ENCODE measurements at regions not wholly inside any gene's neighbourhood (a gene's known extent, or its start where the extent isn't known, plus 50 kb on each side); places are given as distances from the start of the nearest gene placed in this dataset.
"Not testable (repeated sequence)": the region's sequence is repeated elsewhere in the genome, so short reads cannot be mapped to it uniquely, and the experiment has no call there.

DNA sequence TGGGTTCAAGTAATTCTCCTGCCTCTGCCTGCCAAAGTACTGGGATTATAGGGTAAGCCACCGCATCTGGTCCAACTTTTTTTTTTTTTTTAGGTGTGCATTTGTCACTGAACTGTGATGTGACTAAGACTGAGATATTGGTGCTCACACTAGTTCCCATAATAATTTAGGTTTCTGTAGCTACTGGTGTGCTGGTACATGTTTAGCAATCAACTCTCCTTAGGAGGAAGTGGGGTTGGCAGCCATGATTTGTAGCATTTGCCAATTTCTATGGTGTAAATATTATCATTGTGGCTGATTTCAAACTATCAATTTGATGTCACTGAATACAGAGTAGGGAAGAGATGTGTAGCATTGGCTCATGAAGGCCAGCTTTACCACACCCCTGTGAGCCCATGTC lies 372.7 kb downstream of the EDEM1 start:
- no peak for DNase-seq

DNA sequence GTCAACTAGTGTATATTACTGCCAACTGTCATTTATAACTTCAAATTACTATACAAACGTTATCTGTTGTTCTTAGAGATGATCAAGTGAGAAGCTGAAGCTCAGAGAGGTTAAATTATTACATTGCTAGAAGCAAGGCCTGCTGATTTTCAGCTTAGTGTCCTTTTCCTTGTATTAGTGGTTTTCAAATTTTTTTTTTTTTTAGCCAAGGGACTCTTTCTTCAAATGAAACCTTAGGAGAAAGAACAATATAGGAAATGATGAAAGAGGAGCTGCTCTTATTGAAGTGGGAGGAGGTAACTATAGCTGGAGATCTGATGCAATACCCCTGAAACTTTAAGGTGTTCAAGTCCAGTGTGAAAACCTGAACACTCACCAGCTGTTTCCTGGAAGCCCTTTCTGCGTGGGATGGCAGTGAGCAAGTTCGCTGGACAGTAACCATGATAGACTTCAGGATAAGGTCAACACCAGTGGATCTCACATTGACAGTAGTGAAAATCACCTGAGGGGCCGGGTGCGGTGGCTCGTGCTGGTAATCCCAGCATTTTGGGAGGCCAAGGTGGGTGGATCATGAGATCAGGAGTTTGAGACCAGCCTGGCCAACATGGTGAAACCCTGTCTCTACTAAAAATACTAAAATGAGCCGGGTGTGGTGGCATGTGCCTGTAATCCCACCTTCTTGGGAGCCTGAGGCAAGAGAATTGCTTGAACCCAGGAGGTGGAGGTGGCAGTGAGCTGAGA lies 376.2 kb downstream of the EDEM1 start:
- DNase-seq = no peak

DNA sequence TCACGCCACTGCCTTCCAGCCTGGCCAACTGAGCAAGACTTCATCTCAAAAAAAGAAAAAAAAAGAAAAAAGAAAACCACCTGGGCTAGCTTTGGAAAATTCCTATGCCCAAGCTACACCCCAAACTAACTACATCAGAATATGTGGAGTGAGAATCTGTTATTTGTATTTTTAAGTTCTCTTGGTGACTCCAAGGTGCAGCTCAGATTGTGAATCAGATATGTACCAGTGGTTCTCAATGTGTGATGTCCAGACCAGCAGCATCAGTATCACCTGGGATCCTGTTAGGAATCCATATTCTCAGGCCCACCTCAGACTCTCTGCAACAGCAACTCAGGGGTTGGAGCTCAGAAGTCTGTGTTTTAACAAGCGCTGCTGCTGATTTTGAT lies 376.8 kb downstream of the EDEM1 start:
- no peak for DNase-seq

DNA sequence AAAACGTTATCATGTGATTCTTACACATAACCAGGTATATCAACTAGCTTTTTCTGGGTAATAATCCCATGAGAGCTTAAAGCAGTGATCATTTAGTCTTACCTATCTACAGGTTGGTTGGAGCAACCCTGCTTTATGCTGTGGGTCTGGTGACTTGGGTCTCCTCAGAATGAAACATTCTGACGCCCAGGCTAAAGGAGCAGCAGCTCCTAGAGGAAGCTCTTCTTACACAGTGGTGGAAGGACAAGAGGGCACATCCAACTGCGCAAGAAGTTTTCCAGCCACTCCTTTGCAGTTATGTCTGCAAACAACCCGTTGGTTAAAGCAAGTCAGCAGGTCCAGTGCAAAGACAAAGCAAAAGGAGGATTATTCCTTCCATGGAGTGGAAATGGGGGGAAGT lies 377.5 kb downstream of the EDEM1 start:
- DNase-seq = no peak

DNA sequence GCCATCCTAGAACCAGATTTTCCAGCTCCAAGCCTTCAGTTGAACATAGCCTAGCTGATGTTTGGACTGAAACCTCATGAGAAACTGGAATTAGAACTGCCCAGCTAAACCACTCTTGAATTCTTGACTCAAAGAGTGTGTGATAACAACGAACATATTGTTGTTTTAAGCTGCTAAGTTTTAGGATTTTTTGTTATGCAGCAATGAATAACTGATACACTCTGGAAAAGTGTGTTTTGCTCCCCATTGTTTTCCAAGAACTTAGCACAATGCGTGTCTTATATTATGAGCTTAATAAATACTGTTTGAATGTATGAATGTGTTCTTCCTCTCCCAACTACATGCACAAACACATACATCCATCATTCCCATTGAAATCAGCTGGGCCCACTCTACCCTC lies 379.6 kb downstream of the EDEM1 start:
- DNase-seq = no peak

DNA sequence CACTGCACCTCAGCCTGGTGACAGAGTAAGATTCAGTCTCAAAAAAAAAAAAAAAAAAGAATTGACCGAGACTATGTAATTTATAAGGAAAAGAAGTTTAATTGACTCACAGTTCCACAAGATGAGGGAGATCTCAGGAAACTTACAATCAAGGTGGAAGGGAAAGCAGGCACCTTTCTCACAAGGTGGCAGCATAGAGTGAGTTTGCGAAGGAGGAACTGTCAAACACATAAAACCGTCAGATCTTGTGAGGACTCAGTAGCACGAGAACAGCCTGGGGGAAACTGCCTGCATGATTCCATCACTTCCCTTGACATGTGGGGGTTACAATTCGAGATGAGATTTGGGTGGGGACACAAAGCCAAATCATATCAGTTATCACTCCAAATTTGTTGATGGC lies 380.9 kb downstream of the EDEM1 start:
- no peak for DNase-seq

DNA sequence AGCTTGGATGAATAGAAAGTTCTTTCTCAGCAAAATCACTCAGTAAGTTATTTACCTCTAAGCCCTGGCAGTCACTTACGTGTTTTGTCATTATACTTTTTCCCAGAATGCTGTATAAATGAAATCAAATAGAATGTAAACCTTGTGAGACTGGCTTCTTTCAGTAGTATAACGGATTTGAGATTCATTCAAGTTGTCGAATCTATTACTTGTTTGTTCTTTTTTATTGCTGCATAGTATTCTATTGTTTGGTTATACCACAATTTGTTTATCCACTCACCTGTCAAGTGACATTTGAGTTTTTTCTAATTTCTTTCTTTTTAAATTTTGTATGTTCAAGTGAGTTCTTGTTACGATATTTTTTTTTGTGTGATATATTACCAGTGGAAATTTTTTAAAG lies 381.6 kb downstream of the EDEM1 start:
- DNase-seq = no peak

DNA sequence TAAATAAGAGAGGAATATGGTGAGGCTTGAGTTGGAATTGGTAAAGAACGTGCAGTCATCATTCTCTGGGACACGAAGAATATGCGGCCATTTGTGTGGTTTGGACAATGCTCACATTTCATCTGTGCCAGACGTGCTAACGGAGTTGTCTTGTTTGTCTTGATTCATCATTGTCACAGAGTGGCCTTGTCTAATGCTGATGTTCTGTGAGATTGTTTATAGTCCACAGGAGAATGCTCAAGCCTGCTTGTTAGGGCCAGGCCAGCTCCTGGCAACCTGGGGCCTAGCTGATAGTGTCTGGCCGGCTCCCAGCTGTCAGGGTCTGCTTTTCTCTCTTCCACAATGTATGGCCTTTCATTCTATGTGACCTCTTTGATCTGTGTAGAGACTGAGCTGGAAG lies 384.7 kb downstream of the EDEM1 start:
- DNase-seq = no peak

DNA sequence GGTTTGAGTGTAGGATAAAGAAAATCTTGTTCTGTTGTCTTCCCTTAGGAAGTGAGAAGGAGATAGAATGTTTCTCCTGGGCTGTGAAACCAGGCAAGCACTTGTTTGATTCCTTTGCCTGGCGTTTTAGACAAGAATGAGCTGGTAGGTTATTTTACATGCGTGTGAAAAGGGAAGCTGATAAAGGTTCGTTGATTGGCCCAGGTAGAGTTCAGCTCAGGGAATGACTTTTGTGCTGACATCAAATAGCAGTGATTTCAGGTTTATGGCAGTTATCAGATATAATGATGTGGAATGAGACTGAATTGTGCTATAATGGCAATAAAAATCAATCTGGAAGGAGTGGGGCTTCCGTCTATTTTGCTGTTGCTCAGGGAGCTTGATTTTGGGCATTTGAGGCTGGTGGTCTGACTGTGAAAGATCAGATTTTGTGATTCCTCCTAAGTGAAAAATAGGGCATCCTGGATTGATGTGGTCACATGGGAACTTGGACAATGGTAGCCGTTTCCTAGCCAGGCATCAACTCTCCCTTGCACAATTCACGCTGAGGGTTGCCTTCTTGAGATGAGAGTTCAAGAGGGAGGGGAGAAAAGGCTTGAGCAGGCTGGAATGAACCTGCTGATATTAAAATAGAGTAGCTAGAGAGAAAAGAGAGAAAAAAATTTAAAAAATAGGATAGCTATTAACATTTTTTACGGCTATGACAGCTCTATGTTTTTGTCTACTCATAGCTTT lies 388.9 kb downstream of the EDEM1 start:
- no peak for DNase-seq

DNA sequence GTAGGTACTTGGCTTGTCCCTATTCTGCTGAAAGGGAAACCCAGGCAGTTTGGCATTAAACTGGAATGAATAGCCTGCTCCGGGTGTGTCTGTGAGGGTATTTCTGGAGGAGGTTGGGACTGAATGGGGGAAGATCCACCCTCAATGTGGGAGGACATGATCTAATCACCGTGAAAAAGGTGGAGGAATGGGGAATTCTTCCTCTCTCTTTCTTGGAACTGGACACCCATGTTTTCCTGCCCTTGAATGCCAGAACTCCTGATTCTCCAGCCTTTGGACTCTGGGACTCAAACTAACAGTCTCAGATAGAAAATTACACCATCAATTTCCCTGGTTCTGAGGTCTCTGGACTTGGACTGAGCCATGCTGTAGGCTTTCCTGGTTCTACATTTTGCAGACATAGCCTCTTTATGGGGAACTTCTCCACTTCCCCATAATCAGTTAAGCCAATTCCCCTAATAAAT lies 391.7 kb downstream of the EDEM1 start:
- DNase-seq = no peak

DNA sequence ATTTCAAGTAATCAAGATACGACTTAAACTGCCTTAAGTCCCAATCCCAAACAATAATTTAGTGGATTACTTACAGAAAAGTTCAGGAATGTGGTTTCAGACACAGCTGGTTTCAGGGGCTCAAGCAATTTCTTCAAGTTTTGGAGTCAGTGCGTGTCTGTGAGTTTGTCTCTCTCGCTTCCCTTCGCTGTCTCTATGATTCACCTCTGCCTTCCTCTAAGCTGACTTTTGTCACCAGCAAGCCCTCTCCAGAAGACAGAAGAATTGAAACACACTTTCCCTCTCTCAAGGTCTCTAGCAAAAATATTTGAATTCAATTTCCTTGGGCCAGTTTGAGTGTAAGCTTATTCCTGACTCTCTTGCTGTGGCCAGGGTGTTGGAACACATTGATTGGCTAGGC lies 392.4 kb downstream of the EDEM1 start:
- DNase-seq = no peak

DNA sequence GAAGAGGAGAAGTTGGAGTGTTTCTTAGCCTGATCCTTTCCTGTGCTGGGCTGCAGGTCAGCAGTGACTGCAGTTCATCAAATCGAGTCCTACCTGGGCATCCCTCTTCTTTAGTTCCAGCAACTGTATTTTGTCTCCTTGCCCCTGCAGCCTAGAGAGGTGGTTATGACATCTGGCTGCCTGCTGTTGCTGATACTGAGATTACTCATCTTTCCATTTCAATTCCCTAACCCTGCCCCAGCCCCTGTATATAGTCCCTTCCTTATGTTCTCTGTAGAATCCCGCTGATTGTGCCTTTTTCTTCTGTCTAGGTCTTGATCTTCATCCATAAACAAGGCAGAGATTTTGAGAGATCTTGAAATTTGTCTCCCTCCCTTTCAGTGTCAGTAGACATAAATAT lies 393.3 kb downstream of the EDEM1 start:
- no peak for DNase-seq

DNA sequence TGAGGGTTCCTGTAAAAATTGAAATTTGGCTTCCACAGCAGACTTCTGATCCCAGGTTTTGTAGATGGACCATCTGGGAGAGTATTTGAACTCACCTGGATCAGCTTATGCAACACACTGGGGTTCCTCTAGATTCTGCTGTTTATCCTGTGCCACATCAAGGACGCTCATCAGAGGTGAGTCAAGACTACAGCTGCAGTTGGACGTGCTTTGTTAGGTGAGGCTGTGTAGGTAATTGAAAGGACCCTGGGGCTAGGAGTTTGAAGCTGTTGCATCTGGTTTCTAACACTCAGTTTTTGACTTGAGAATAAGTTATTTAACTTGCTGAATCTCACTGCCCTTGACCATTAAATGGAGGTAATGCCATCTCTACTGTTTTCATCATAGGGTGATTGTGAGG lies 394.2 kb downstream of the EDEM1 start:
- no peak for DNase-seq

DNA sequence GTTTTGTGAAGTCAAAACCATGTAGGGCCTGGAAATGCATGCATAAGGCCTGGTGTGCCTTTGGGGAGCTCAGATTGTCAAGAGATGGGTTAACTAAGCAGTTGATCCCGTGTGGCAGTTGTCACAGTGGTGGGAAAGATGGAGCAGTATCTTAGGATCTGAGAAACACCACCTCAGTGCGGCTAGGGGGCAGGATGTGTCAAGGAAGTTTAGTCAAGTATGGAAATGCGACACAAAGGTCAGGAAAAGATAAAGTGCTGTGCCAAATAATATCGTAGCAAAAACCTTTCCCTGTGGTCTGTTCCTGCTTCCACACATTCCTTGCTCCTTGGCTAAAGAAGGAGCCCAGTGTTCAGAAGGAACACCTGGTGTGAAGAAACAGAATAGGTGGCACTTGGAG lies 396.4 kb downstream of the EDEM1 start:
- no peak for DNase-seq

DNA sequence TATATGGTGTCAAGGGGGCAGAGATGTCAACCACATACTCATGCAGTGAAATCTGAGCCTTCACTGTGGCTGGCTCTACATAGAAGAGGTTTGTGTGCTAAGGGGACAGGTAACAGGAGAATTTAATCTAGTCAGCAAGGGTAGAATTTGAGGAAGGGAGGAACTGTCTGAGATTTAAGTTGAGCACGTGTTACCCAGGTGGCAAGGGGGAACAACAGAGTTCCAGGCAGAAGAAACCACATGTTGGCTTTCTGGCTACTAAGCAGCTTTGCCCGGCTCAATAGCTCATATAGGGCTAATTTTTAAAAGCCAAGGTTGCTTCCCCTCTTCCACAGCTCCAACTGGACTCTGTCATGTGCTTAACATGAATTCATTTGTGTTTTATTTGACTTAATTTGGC lies 397.6 kb downstream of the EDEM1 start:
- peak; percentile 30 for DNase-seq

DNA sequence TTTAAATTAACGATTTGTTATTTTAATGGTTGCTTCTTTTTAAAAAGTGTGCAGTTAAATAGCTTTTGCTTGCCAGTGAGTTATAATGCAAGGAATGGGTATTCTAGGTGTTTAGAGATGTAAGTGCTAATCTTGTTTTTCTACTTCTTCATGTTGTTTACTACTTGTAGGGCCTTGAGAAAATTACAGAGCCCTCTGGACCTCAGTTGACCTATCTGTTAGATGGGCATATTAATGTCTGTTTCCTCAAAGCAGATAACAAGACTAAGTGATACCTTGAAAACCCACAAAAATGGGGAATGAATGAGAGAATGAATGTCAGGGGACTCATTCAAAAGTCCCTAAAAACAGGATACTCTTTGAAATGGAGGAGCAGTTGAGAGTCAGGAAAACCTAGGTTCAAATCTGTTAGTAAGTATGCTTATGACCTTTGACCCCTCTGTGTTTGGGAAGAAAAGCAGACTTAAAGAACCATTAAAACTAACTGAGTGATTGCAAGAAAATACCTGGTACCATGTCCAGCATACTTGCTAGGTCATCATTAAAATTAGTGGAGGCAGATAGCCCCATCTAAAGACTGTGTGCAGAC lies 419.5 kb downstream of the EDEM1 start:
- DNase-seq = no peak

DNA sequence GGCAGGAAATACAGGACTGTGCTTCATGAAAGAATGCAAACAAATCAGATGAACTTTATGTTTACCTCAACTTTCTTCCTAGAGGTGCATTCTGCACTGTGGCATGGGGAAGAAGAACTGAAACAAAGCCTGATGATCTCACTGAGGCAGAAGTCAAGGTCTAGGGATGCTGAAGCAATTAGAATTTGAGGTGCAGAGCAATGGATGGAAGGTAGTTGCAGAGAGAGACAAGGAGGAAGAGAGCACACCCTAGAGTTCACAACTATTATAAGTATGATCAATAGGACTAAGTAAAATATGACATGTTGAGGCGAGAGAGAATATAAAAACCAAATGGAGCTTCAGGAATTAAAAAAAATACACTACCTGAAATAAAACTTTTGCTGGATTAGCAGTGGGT lies 420.1 kb downstream of the EDEM1 start:
- no peak for DNase-seq

DNA sequence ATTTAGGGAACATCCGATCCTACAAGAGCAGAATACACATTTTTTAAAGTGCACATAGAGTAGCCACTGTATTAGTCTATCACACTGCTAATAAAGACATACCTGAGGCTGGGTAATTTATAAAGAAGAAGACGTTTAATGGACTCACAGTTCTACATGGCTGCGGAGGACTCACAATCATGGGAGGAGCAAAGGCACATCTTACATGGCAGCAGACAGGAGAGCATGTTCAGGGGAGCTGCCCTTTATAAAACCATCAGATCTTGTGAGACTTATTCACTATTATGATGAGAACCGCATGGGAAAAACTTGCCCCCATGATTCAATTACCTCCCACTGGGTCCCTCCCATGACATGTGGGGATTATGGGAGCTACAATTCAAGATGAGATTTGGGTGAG lies 421.5 kb downstream of the EDEM1 start:
- not testable (repeated sequence) for DNase-seq

DNA sequence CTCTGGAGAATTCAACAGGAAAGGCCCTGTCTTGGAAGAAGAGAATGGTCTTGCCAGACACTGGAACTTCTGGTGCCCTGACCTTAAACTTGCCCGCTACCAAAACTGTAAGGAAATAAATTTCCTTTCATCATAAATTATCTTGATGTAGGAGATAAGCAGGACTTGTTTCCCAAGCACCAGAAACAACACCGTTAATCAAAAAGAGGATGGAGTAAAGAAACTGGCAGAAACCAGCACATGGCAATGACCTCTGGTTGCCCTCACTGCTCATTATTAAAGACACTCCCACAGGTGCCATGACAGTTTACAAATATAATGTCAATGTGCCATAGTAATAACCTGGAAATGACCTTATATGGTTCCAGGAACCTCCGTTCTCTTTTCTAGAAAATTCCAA lies 426.1 kb downstream of the EDEM1 start:
- DNase-seq = no peak

DNA sequence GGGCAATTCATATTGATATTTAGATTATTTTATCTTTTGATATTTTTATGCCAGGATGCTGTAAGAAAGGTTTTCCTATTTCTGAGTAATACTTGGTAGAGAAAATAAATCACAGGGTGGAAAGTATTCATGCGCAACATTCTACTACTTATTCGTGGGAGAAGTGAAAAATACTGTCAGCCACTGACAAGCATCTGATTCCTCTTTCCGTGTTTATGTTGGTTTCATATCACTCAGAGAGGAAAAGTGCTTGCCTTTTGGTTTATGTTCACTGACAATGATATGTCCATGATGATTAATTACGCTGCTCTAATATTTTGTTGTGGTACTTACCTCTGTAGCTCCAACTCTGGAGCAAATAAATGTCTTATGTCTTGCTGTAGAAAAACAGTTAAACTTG lies 429.4 kb downstream of the EDEM1 start:
- DNase-seq = no peak

DNA sequence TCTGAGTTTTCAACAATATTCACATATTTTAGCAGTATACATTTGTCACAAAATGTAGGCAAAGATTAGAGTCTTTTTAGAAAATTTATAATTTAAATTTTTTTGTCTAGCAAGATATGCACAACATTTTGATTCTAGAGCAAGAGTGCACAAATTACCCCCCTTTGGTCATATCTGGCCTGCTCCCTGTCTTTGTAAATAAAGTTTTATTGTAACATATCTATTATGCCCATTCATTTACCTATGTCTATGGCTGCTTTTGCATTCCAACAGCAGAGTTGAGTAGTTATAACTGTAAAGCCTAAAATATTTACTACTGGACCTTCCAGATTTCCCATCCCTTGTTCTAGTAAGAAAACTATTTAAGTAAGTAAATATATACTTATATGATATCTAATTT lies 430.7 kb downstream of the EDEM1 start:
- no peak for DNase-seq

DNA sequence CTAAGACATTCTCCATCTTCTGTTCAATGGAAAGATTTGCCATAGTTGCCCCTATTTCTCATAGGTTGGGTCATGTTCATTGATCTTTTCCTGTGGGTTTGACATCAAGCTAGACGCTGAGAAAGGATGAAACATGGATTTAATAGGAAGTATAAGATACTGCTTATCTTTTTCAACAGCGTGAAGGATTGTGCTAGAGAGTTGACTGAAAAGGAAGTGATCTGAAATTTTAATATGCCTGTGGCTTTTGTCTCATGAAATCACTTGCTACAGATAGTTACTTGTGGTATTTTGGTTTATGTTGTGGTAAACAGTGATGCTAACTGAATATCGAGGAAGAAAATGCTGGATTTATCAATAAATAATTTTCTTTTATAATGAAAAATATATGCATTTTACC lies 442.9 kb downstream of the EDEM1 start:
- no peak for DNase-seq

DNA sequence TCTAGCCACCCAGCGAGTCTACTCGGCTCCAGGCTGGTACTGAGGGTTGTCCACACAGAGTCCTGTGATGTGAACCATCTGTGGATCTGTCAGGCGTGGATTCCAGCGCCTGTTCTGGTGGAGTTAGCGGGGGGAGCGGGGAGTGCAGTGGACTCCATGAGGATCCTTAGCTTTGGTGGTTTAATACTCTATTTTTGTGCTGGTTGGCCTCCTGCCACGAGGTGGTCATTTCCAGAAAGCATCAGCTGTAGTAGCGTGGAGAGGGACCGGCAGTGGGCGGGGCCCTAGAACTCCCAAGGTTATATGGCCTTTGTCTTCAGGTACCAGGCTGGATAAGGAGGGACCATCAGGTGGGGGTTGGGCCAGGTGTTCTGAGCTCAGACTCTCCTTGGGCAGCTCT lies 446.5 kb downstream of the EDEM1 start:
- DNase-seq = no peak

DNA sequence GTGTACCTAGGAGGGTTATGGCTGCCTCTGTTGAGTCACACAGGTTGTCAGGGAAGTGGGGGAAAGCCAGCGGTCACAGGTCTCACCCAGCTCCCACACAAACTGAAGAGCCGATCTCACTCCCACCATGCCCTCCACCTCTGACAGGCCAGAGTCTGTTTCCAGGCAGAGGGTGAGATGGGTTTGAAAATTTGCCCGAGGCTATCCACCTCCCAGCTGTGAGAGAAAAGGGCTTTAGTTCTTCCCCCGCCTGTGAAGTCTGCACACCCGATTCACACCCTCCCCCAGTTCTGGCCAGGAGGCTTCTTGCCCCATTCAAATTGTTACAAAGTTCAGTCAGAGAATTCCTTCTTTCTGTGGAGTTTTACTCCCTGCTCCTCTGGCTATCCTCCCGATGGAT lies 446.9 kb downstream of the EDEM1 start:
- no peak for DNase-seq
